Central memory CD8-positive, alpha-beta T cell (primary cell): ENCODE measurements at regions not wholly inside any gene's neighbourhood (a gene's known extent, or its start where the extent isn't known, plus 50 kb on each side); places are given as distances from the start of the nearest gene placed in this dataset.

ENCODE experiments used
- ATAC-seq: fragments of 150-1000 bp; cut with Tn5 transposase; replicated peaks from 2 replicates; pipeline ENCODE4 v1.10.0; 2022; ENCODE audit warnings: mild to moderate bottlenecking, moderate FRiP score, moderate number of reproducible peaks; ENCODE audit not compliant: poor library complexity, severe bottlenecking; ENCODE audit errors: extremely low read depth
- DNase-seq, 2 donors: peaks; one replicate each; pipeline ENCODE4 v3.0.0; 2021; ENCODE audit warnings: low spot score in 2 of 2
- H3K27ac Mint-ChIP-seq: one replicate; pipeline ENCODE4 v1.8.0; 2022; ENCODE audit warnings: low read depth, mild to moderate bottlenecking, moderate library complexity, mixed read lengths
- H3K27me3 Mint-ChIP-seq: one replicate; pipeline ENCODE4 v1.8.0; 2022; ENCODE audit warnings: mixed read lengths
- H3K36me3 Mint-ChIP-seq: one replicate; pipeline ENCODE4 v1.8.0; 2022; ENCODE audit warnings: mild to moderate bottlenecking, moderate library complexity, mixed read lengths; ENCODE audit not compliant: insufficient read depth
- H3K4me1 Mint-ChIP-seq: one replicate; pipeline ENCODE4 v1.8.0; 2022; ENCODE audit warnings: mixed read lengths
- H3K4me3 Mint-ChIP-seq: one replicate; pipeline ENCODE4 v1.8.0; 2022; ENCODE audit warnings: mild to moderate bottlenecking, moderate library complexity, mixed read lengths
- H3K9me3 Mint-ChIP-seq: one replicate; pipeline ENCODE4 v1.8.0; 2022; ENCODE audit warnings: mixed read lengths

DNA sequence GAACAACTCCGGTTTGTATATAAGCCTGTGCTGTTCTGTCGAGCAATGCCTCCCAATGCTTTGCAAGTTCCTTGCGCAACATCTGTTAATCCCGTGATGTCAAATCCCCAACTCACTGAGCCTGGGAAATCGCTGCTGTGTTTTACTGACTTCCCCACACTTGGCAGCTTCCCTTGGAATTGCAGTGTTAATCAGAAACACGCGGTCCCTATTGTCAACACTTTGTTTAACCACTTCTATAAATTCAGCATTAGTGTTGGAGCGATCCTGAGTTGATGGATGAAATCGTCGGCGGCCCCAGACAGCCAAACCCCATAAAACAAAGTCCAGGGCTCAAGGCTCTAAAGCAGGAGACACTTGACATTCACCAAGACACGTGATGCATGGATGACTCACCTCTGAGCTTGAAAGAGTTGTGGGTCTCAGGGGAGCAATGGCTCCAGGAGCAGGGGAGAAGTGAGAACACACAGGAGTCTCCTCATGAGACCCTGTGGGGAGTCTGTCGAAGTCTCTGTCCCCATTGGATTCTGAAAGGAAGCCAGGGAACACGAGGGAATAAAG, 555.3 kb downstream of the MIAT start:
- no peak overlapping the region for H3K27ac Mint-ChIP-seq
- H3K9me3 Mint-ChIP-seq = no peaks in the 10 kb centered on the region
- no peaks in the 10 kb centered on the region for H3K36me3 Mint-ChIP-seq
- no peak overlapping the region for H3K4me3 Mint-ChIP-seq
- H3K4me1 Mint-ChIP-seq = no peaks in the 10 kb centered on the region
- H3K27me3 Mint-ChIP-seq = peaks cover 58% of the 10 kb centered on the region
- no peak for DNase-seq
- no peak for ATAC-seq

DNA sequence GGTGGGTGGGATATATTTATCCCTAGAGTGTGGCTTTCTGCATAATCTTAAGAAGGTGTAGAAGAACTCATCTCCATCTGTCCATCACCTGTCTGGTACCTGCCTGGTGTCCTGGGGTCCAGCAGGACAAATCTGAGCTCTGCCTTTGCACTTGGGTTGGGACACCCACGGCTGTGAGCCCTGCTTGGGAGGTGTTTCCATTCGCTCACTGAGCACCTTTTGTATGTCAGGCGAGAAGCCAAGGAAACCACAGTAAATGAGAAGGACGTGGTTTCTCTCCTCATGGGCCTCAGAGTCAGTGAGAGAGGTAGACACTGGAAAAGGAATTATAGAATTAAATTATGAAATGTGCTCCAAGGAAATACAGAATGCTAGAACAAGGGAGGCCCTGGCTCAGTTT, 555.9 kb downstream of the MIAT start:
- no peak overlapping the region for H3K27ac Mint-ChIP-seq
- no peaks in the 10 kb centered on the region for H3K4me1 Mint-ChIP-seq
- H3K9me3 Mint-ChIP-seq = no peaks in the 10 kb centered on the region
- no peaks in the 10 kb centered on the region for H3K36me3 Mint-ChIP-seq
- H3K4me3 Mint-ChIP-seq = no peak overlapping the region
- ATAC-seq (no peak), DNase-seq (no peak)
- peaks cover 58% of the 10 kb centered on the region for H3K27me3 Mint-ChIP-seq

DNA sequence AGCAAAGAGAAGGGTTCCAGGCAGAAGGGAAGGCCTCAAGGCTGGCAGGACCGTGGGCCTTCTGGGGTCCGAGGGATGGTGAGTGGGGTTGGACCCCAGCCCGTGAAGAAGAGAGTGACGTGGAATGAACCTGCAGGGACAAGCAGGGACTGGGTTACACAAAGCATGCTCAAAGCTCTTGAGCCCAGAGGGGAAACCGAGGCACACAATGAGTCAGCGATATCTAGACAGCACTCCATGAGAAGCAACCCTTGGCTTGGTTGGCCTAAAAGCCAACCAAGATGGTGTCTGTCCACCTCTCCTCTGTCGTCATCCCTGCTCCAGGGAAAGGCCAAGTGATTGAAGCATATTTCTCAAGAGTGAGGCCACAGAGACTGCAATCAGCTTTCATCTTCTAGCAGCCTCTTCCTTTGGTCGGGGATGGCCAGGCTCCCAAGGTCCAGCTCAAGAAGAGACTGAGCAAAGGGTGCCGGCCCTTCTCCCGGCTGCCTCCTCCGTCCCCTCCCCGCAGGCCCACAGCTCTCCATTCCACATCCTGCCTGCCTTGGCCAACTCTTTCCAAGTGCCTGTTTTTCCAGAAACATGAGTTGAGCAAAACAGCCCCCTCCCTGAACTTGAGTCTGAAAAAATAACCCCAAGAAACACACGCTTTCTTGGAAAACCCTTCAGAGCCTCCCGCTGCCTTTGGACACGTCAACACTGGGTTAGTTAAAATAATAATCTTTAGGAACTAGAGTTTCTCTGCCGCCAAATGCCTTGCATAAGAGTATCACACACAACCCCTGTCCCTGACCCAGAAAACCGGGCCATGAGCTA, 556.6 kb downstream of the MIAT start:
- peaks cover 58% of the 10 kb centered on the region for H3K27me3 Mint-ChIP-seq
- H3K9me3 Mint-ChIP-seq = no peaks in the 10 kb centered on the region
- no peak for DNase-seq
- no peak overlapping the region for H3K4me3 Mint-ChIP-seq
- no peaks in the 10 kb centered on the region for H3K4me1 Mint-ChIP-seq
- ATAC-seq = no peak
- H3K36me3 Mint-ChIP-seq = no peaks in the 10 kb centered on the region
- no peak overlapping the region for H3K27ac Mint-ChIP-seq

DNA sequence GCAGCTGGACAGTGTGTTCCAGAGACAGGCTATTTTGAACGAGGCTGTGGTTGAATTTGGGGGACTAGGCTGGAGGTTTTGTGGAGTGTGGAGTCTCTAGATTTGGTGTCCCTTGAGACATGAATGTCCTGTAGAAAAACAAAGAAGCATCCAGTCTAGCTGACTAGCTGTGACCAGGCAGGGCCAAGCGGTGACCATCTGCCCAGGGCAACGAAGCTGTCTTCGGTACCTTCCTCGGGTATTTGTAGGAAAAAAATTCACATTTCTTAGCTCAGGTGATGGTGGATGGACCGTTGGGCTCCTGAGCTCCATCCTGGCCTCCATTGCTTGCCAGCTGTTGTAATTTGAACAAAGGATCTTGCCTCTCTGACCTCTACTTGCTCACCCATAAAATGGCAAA, 557.3 kb downstream of the MIAT start:
- ATAC-seq = no peak
- Mint-ChIP-seq H3K4me1 (no peaks in the 10 kb centered on the region), H3K27me3 (peaks cover 53% of the 10 kb centered on the region), H3K4me3 (no peak overlapping the region), H3K36me3 (no peaks in the 10 kb centered on the region), H3K9me3 (no peaks in the 10 kb centered on the region), H3K27ac (no peak overlapping the region)
- DNase-seq = no peak

DNA sequence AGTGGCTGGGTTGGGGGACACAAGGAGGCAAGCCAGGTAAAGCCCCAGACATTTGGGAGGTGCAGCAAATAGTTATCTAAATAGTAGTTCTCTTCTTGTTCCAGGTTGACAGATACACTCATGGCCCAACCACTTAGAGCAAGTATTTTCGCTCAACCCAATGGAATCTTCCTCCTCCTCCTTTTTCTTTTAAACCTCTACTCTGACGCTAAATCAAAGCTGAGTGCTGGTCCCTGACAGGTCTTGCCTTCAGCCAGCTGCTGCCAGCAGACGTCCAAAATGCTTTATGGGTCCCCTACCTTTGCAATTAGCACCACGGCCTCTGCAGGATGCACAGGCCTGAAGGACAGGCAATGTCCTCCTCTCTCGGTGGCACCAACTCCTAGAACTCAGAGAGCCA, 558.5 kb downstream of the MIAT start:
- no peaks in the 10 kb centered on the region for H3K9me3 Mint-ChIP-seq
- no peaks in the 10 kb centered on the region for H3K4me1 Mint-ChIP-seq
- no peak for DNase-seq
- peaks cover 45% of the 10 kb centered on the region for H3K27me3 Mint-ChIP-seq
- H3K4me3 Mint-ChIP-seq = no peak overlapping the region
- ATAC-seq = no peak
- H3K36me3 Mint-ChIP-seq = no peaks in the 10 kb centered on the region
- no peak overlapping the region for H3K27ac Mint-ChIP-seq

DNA sequence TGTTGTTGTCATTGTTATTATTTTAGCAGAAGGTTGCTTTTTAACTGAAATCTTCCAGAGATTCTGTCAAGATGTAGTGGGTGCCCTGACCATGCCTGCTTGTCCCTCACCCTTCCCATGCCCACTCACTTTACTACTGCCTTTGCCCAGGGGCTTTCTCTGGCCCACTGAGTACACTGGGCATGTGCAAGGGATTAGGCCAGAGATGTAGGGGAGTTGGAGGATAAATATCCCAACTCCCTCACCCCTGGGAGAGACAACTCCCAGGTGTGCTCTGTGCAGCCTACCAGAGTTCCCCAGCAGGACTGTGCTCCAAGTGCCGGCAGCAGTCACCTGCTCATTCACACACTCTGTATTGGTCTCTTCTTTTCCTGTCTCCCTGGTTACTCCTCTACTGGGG, 559.1 kb downstream of the MIAT start:
- no peak for DNase-seq
- ATAC-seq = no peak
- no peak overlapping the region for H3K4me3 Mint-ChIP-seq
- H3K27me3 Mint-ChIP-seq = peaks cover 39% of the 10 kb centered on the region
- no peaks in the 10 kb centered on the region for H3K4me1 Mint-ChIP-seq
- H3K9me3 Mint-ChIP-seq = no peaks in the 10 kb centered on the region
- H3K36me3 Mint-ChIP-seq = no peaks in the 10 kb centered on the region
- H3K27ac Mint-ChIP-seq = no peak overlapping the region

DNA sequence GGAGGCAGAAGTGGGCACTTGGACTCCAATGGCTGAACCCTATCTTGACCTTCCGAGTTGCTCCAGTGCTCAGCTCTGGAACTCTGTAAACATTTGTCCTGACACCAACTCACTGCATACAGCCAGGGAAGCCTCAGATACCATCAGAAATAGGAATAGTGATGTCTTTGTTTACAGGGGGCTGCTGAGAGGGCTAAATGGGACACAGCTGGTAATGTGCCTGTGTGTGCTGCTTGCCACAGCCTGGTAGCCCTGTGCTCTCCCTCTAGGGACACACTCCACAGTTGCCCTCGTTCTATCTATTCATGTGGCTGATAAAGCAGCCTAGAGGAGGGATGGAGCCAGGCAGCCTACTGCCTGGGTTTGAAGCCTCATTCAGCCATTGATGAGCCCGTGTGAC, 559.8 kb downstream of the MIAT start:
- peaks cover 38% of the 10 kb centered on the region for H3K27me3 Mint-ChIP-seq
- H3K9me3 Mint-ChIP-seq = no peaks in the 10 kb centered on the region
- ATAC-seq (no peak), DNase-seq (no peak)
- H3K4me3 Mint-ChIP-seq = no peak overlapping the region
- H3K36me3 Mint-ChIP-seq = no peaks in the 10 kb centered on the region
- no peak overlapping the region for H3K27ac Mint-ChIP-seq
- no peaks in the 10 kb centered on the region for H3K4me1 Mint-ChIP-seq

DNA sequence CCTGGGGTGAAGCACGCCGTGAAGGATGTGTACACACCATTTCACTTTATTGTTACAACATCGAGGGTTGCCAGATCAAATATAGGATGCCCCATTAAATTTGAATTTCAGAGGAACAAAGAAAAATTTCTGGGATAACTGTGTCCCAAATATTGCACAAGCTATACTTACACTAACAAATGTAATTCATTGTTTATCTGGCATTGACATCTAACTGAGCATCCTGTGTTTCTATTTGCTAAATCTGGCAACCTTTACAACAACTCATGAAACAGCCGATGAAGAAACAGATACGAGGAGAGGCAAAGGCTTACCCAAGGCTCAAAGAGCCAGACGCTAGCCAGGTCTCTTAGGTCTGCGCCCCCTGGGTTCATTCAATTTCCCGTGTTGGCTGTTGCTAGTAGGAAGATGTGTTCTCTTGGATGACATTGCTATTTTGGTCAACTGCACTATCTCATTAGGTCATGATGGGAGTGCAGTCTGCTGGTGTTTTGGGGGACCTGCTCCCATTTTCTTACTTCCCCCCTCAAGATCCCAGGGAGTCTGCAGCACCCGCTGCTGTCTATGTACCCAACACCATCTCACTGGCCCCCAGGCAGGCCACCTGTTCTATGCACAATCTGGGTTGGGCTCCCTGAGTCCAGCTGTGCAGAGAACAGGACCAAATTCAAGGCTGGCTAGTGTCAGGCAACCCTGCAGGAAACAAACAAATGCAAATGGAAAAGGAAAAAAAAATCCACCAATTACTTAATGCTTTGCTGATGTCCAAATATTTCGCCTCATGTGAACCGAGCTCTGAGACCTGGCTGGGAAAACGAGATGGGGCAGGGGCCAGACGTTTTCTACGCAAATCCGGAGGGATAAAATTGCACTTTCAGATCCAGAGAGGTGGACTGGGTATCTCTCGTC, 560.9 kb downstream of the MIAT start:
- Mint-ChIP-seq H3K4me3 (no peak overlapping the region), H3K36me3 (no peaks in the 10 kb centered on the region), H3K9me3 (no peaks in the 10 kb centered on the region), H3K27me3 (peaks cover 29% of the 10 kb centered on the region), H3K4me1 (no peaks in the 10 kb centered on the region), H3K27ac (no peak overlapping the region)
- ATAC-seq = no peak
- DNase-seq = no peak

DNA sequence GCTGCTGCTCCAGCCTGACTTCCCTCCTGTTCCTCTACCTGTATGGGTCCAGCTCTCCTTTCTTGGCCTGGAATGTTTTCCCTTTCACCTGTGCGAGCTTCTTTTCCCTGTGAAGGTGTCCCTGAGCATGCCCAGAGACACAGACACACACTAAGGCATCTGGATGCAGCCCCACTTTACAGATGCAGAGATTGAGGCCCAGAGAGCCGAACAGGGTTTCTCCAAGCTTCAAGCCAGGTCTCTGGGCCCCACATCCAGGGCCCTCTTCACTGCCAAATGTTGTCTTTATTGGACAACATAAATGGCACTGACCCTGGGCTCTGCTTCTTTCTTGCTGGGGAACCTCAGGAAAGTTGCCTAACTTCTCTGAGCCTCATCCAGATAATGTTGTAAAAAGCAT, 561.6 kb downstream of the MIAT start:
- no peaks in the 10 kb centered on the region for H3K36me3 Mint-ChIP-seq
- no peaks in the 10 kb centered on the region for H3K9me3 Mint-ChIP-seq
- no peaks in the 10 kb centered on the region for H3K4me1 Mint-ChIP-seq
- no peak for DNase-seq
- peaks cover 21% of the 10 kb centered on the region for H3K27me3 Mint-ChIP-seq
- no peak overlapping the region for H3K27ac Mint-ChIP-seq
- no peak for ATAC-seq
- H3K4me3 Mint-ChIP-seq = no peak overlapping the region

DNA sequence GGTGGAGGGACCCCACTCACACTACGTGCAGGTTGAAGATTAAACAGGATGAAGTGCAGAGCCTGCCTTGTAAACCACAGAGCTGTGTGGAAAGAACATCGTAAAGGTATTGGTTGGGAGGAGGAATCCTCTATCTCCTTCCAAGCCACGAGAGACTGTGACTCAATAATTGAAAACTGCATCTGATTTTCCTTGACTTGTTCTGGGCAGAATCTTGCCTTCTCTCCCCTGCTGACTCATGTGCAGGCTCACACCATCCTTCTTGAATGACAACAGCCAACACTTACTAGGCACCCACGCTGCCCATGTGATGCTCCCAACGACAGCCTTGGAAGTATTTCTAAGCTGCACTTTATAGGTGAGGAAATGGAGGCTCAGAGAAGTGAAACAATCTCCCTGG, 563.0 kb downstream of the MIAT start:
- peaks cover 11% of the 10 kb centered on the region for H3K27me3 Mint-ChIP-seq
- ATAC-seq (no peak), DNase-seq (no peak)
- H3K36me3 Mint-ChIP-seq = no peaks in the 10 kb centered on the region
- no peak overlapping the region for H3K27ac Mint-ChIP-seq
- no peaks in the 10 kb centered on the region for H3K4me1 Mint-ChIP-seq
- no peak overlapping the region for H3K4me3 Mint-ChIP-seq
- H3K9me3 Mint-ChIP-seq = no peaks in the 10 kb centered on the region

DNA sequence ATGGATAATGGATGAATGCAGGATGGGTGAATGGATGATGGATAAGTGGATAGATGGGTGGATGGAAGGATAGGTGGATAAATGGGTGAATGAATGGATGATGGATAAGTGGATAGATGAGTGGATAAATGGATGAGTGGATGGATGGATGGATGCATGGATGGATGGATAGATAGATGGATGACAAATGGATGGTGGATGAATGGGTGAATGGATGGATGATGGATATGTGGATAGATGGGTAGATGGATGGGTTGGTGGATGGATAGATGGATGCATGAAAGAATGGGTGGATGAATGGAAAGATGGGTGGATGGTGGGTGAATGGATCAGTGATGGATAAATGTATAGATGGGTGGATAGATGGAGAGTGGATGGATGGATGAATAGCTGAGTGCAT, 564.8 kb downstream of the MIAT start:
- H3K36me3 Mint-ChIP-seq = peaks cover 2% of the 10 kb centered on the region
- ATAC-seq (no peak), DNase-seq (no peak)
- H3K27me3 Mint-ChIP-seq = peaks cover 1% of the 10 kb centered on the region
- H3K4me1 Mint-ChIP-seq = no peaks in the 10 kb centered on the region
- H3K27ac Mint-ChIP-seq = no peak overlapping the region
- H3K4me3 Mint-ChIP-seq = no peak overlapping the region
- H3K9me3 Mint-ChIP-seq = no peaks in the 10 kb centered on the region

DNA sequence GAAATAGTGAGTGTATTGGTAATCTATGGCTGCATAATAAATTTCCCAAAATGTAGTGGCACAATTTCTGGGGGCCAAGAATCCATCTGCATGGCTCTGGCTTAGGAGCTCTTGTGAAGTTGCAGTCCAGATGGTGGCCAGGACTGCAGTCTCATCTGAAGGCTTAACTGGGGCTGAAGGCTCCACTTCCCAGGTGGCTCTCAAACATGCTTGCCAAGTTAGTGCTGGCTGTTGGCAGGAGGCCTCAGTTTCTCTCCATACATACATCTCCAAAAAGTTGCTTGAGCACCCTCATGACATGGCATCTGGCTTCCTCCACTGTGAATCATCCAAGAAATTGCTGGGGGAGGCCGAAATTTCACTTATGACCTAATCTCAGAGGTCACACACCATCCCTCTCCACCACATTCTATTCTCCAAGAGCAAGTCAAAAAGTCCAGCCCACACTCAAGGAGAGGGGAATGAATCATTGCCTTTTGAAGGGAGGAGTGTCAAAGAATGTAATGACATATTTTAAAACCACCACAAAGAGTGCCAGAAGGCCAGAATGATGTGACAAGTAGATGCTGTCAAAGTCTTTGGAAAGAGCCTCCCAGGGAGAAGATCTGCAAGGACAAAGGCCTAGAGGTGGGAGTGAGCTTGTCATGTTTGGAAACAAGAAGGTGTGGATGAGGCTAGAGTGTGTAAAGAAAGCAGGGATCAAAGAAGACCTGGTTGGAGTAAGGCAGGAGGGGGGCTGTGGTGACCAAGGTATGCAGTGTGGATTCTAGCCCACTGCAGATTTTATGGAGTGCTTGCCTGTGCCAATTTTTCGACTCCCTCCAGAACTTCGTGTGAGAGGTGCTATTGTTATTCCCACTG, 566.2 kb downstream of the MIAT start:
- H3K4me1 Mint-ChIP-seq = no peaks in the 10 kb centered on the region
- H3K36me3 Mint-ChIP-seq = peaks cover 2% of the 10 kb centered on the region
- no peak overlapping the region for H3K27ac Mint-ChIP-seq
- ATAC-seq (no peak), DNase-seq (no peak)
- H3K9me3 Mint-ChIP-seq = no peaks in the 10 kb centered on the region
- no peak overlapping the region for H3K4me3 Mint-ChIP-seq
- H3K27me3 Mint-ChIP-seq = no peaks in the 10 kb centered on the region
